GM12878 (cell line): ENCODE measurements at regions not wholly inside any gene's neighbourhood (a gene's known extent, or its start where the extent isn't known, plus 50 kb on each side); places are given as distances from the start of the nearest gene placed in this dataset.

Source experiments
- CEBPB ChIP-seq, 2 experiments: fragments of 150-350 bp in 1 of 2; IDR thresholded peaks; 2 replicates each; pipeline ENCODE4 v1.6.1; 2012 to 2014; ENCODE audit warnings: low read depth in 2 of 2, low read length in 2 of 2, borderline replicate concordance in 1 of 2, inconsistent platforms in 1 of 2
- KDM1A ChIP-seq: fragments of 200-600 bp; sonication (generic); IDR thresholded peaks from 2 replicates; pipeline ENCODE4 v1.6.1; 2016; ENCODE audit warnings: borderline replicate concordance
- POLR2A ChIP-seq: IDR thresholded peaks from 2 replicates; pipeline ENCODE4 v1.6.1; 2011; ENCODE audit warnings: low read depth, mild to moderate bottlenecking, low read length
- POLR2AphosphoS5 ChIP-seq: IDR thresholded peaks from 2 replicates; pipeline ENCODE4 v1.6.1; 2011; ENCODE audit warnings: mild to moderate bottlenecking, low read length, inconsistent platforms
- TCF7 ChIP-seq: IDR thresholded peaks from 2 replicates; pipeline ENCODE4 v1.6.1; 2014; ENCODE audit warnings: antibody characterized with exemption, borderline replicate concordance
- YBX1 ChIP-seq: fragments of 450-650 bp; IDR thresholded peaks from 2 replicates; pipeline ENCODE4 v1.6.1; 2016; ENCODE audit warnings: antibody characterized with exemption
- TF ChIP-seq, protein P1 (sequence below), 3 experiments: IDR thresholded peaks in 2 of 3; conservative IDR thresholded peaks in 1 of 3; 2 replicates each; pipeline ENCODE4 v1.5.1; 2011; ENCODE audit warnings: low read depth in 3 of 3, low read length in 3 of 3, mild to moderate bottlenecking in 3 of 3, control low read depth in 2 of 3, moderate library complexity in 2 of 3, inconsistent platforms in 1 of 3, mixed read lengths in 1 of 3; ENCODE audit not compliant: control insufficient read depth in 2 of 3, insufficient read depth in 1 of 3; ENCODE audit errors: extremely low read depth in 1 of 3

DNA sequence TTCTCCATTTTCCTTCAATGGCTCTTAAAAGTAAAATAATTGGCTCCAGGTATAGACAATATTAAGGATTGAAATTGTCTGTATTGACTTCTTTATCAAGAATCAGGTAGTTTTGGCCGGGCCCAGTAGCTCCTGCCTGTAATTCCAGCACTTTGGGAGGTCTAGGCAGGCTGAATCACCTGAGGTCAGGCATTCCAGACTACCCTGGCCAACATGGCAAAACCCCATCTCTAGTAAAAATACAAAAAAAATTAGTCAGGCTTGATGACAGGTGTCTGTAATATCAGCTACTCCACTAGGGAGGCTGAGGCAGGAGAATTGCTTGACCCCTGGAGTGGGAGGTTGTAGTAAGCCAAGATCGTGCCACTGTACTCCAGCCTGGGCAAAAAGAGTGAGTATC is 1008.5 kb upstream of the EEF2KMT start:
- TF ChIP-seq POLR2AphosphoS5 (no peak), KDM1A (no peak), POLR2A (no peak), YBX1 (no peak), TCF7 (no peak), CEBPB (IDR thresholded peaks at IDR 0.05; ENCODE audit: borderline replicate concordance in 1 of 2, low read depth in 2 of 2, low read length in 2 of 2) (no peak)
- TF ChIP-seq, protein P1, sequence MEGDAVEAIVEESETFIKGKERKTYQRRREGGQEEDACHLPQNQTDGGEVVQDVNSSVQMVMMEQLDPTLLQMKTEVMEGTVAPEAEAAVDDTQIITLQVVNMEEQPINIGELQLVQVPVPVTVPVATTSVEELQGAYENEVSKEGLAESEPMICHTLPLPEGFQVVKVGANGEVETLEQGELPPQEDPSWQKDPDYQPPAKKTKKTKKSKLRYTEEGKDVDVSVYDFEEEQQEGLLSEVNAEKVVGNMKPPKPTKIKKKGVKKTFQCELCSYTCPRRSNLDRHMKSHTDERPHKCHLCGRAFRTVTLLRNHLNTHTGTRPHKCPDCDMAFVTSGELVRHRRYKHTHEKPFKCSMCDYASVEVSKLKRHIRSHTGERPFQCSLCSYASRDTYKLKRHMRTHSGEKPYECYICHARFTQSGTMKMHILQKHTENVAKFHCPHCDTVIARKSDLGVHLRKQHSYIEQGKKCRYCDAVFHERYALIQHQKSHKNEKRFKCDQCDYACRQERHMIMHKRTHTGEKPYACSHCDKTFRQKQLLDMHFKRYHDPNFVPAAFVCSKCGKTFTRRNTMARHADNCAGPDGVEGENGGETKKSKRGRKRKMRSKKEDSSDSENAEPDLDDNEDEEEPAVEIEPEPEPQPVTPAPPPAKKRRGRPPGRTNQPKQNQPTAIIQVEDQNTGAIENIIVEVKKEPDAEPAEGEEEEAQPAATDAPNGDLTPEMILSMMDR (IDR thresholded peaks at IDR 0.05 in 2 of 3, conservative IDR thresholded peaks at IDR 0.05 in 1 of 3; ENCODE audit: control insufficient read depth in 2 of 3, extremely low read depth in 1 of 3, insufficient read depth in 1 of 3, low read depth in 3 of 3, low read length in 3 of 3) = no peak
